HG03097 (cell line): ENCODE measurements at regions not wholly inside any gene's neighbourhood (a gene's known extent, or its start where the extent isn't known, plus 50 kb on each side); places are given as distances from the start of the nearest gene placed in this dataset.

Experiments
- ATAC-seq: cut with Tn5 transposase; IDR thresholded peaks from one replicate; pipeline ENCODE4 v1.9.1; 2021; ENCODE audit not compliant: unreplicated experiment, low FRiP score

GRCh38 chr6:74650668-74651067, 555.2 kb downstream of the COL12A1 start:
- ATAC-seq = no peak

GRCh38 chr6:74646461-74646860, 559.4 kb downstream of the COL12A1 start:
- no peak for ATAC-seq

GRCh38 chr6:74645108-74645849, 560.6 kb downstream of the COL12A1 start:
- no peak for ATAC-seq

GRCh38 chr6:74642101-74642500, 563.8 kb downstream of the COL12A1 start:
- peak; percentile 61 for ATAC-seq

- ATAC-seq = no peak
Observed at GRCh38 chr6:74638412-74638811, 567.4 kb downstream of the COL12A1 start.

GRCh38 chr6:74632196-74632875, 573.5 kb downstream of the COL12A1 start:
- no peak for ATAC-seq

- ATAC-seq = no peak
Observed at GRCh38 chr6:74631564-74631963, 574.3 kb downstream of the COL12A1 start.

GRCh38 chr6:74626288-74626687, 579.6 kb downstream of the COL12A1 start:
- no peak for ATAC-seq

GRCh38 chr6:74623027-74623426, 582.8 kb downstream of the COL12A1 start:
- ATAC-seq = no peak

- ATAC-seq = no peak
Observed at GRCh38 chr6:74611220-74611619, 594.6 kb downstream of the COL12A1 start.

GRCh38 chr6:74610352-74610751, 595.5 kb downstream of the COL12A1 start:
- no peak for ATAC-seq

GRCh38 chr6:74609871-74610270, 596.0 kb downstream of the COL12A1 start:
- no peak for ATAC-seq

GRCh38 chr6:74607934-74608333, 597.9 kb downstream of the COL12A1 start:
- no peak for ATAC-seq

GRCh38 chr6:74607468-74607867, 598.4 kb downstream of the COL12A1 start:
- ATAC-seq = no peak

GRCh38 chr6:74606582-74607071, 599.2 kb downstream of the COL12A1 start:
- no peak for ATAC-seq

GRCh38 chr6:74605922-74606581, 599.8 kb downstream of the COL12A1 start:
- ATAC-seq = no peak

GRCh38 chr6:74604279-74604678, 601.6 kb downstream of the COL12A1 start:
- ATAC-seq = no peak

GRCh38 chr6:74603322-74604076, 602.4 kb downstream of the COL12A1 start:
- no peak for ATAC-seq

GRCh38 chr6:74602206-74602605, 603.6 kb downstream of the COL12A1 start:
- no peak for ATAC-seq

GRCh38 chr6:74598462-74599393, 607.1 kb downstream of the COL12A1 start:
- peak; percentile 95 for ATAC-seq
